Suprapubic skin (tissue), 3 donors: ENCODE measurements at regions not wholly inside any gene's neighbourhood (a gene's known extent, or its start where the extent isn't known, plus 50 kb on each side); places are given as distances from the start of the nearest gene placed in this dataset.

Experiments used
- CTCF ChIP-seq, 2 donors: fragments of 200-600 bp in 1 of 2; fragments of 450-650 bp in 1 of 2; sonication (generic) in 1 of 2; IDR thresholded peaks; one replicate each; pipeline ENCODE4 v1.5.1; 2016 to 2019; ENCODE audit warnings: antibody characterized with exemption in 2 of 2, mild to moderate bottlenecking in 1 of 2, moderate library complexity in 1 of 2
- POLR2AphosphoS5 ChIP-seq, 3 donors: sonication (generic); formaldehyde crosslinking; IDR thresholded peaks; one replicate each; pipeline ENCODE4 v1.6.1; 2017; ENCODE audit warnings: antibody characterized with exemption in 3 of 3

- no peak for TF ChIP-seq CTCF (IDR thresholded peaks at IDR 0.05)
- TF ChIP-seq POLR2AphosphoS5 (IDR thresholded peaks at IDR 0.05): no peak
These were observed 608.5 kb downstream of the RNF144A start for GRCh38 chr2:7525746-7526145.
